WTC11 (cell line): ENCODE measurements at regions not wholly inside any gene's neighbourhood (a gene's known extent, or its start where the extent isn't known, plus 50 kb on each side); places are given as distances from the start of the nearest gene placed in this dataset.

ENCODE experiments used
- ATAC-seq: fragments of 200-7000 bp; cut with Tn5 transposase; 2 replicates; pipeline ENCODE4 v1.10.0; 2021; ENCODE audit warnings: mild to moderate bottlenecking, moderate library complexity
- CTCF ChIA-PET: fragments of 300-600 bp; sonication (Branson Sonifier 250); formaldehyde crosslinking; loops from one replicate; lab custom pipeline; 2021; ENCODE audit warnings: antibody characterized with exemption; lab: Charles Lee
- POLR2A ChIA-PET: fragments of 350-600 bp; sonication (Branson Sonifier 250); formaldehyde crosslinking; loops from one replicate; lab custom pipeline; 2021; ENCODE audit warnings: antibody characterized with exemption; lab: Charles Lee
- DNase-seq: peaks from one replicate; pipeline ENCODE4 v3.0.0; 2021; ENCODE audit warnings: low spot score
- H3K27ac Mint-ChIP-seq: 2 replicates; pipeline ENCODE4 v1.8.0; 2021; ENCODE audit warnings: mixed read lengths
- H3K27me3 Mint-ChIP-seq: 2 replicates; pipeline ENCODE4 v1.8.0; 2021; ENCODE audit warnings: low read depth, mild to moderate bottlenecking, moderate library complexity, mixed read lengths
- H3K36me3 Mint-ChIP-seq: 2 replicates; pipeline ENCODE4 v1.8.0; 2021; ENCODE audit warnings: mixed read lengths
- H3K4me1 Mint-ChIP-seq: 2 replicates; pipeline ENCODE4 v1.8.0; 2022; ENCODE audit warnings: mixed read lengths
- H3K4me3 Mint-ChIP-seq: 2 replicates; pipeline ENCODE4 v1.8.0; 2021; ENCODE audit warnings: mild to moderate bottlenecking, moderate library complexity, mixed read lengths
- H3K9me3 Mint-ChIP-seq: 2 replicates; pipeline ENCODE4 v1.8.0; 2021; ENCODE audit warnings: mixed read lengths
- AFF4 ChIP-seq: sonication (generic); formaldehyde crosslinking; IDR thresholded peaks from 2 replicates; pipeline ENCODE4 v1.8.1; 2023; ENCODE audit warnings: mild to moderate bottlenecking, missing genetic modification reagents, borderline replicate concordance
- ARID4B ChIP-seq: sonication (generic); formaldehyde crosslinking; IDR thresholded peaks from 2 replicates; pipeline ENCODE4 v1.8.0; 2023; ENCODE audit warnings: missing genetic modification reagents, mild to moderate bottlenecking, borderline replicate concordance
- CREB1 ChIP-seq: sonication (generic); formaldehyde crosslinking; IDR thresholded peaks from 2 replicates; pipeline ENCODE4 v1.8.0; 2023; ENCODE audit warnings: mild to moderate bottlenecking, missing genetic modification reagents
- CREM ChIP-seq: sonication (generic); formaldehyde crosslinking; IDR thresholded peaks from 2 replicates; pipeline ENCODE4 v1.8.1; 2022; ENCODE audit warnings: mild to moderate bottlenecking, missing genetic modification reagents, moderate library complexity
- E2F4 ChIP-seq: sonication (generic); formaldehyde crosslinking; IDR thresholded peaks from 2 replicates; pipeline ENCODE4 v1.8.1; 2022; ENCODE audit warnings: low read depth, mild to moderate bottlenecking, moderate library complexity, missing genetic modification reagents, borderline replicate concordance
- EMX1 ChIP-seq: fragments of 250-450 bp; sonication (Bioruptor Pico); IDR thresholded peaks from 2 replicates; pipeline ENCODE4 v1.8.0; 2021; ENCODE audit warnings: mild to moderate bottlenecking
- FOXJ3 ChIP-seq: sonication (generic); formaldehyde crosslinking; IDR thresholded peaks from 2 replicates; pipeline ENCODE4 v1.9.0; 2021; ENCODE audit warnings: missing genetic modification reagents, mild to moderate bottlenecking, borderline replicate concordance
- FOXK1 ChIP-seq: sonication (generic); formaldehyde crosslinking; IDR thresholded peaks from 2 replicates; pipeline ENCODE4 v1.8.0; 2022; ENCODE audit warnings: mild to moderate bottlenecking, moderate library complexity, missing genetic modification reagents
- FOXP4 ChIP-seq: sonication (generic); formaldehyde crosslinking; IDR thresholded peaks from 2 replicates; pipeline ENCODE4 v1.8.0; 2022; ENCODE audit warnings: mild to moderate bottlenecking, missing genetic modification reagents
- GRHL2 ChIP-seq: fragments of 250-450 bp; sonication (Bioruptor Pico); IDR thresholded peaks from 2 replicates; pipeline ENCODE4 v1.8.0; 2022; ENCODE audit warnings: mild to moderate bottlenecking, moderate library complexity; ENCODE audit not compliant: insufficient replicate concordance, severe bottlenecking
- JAZF1 ChIP-seq: fragments of 250-450 bp; sonication (Bioruptor Pico); IDR thresholded peaks from 2 replicates; pipeline ENCODE4 v1.9.0; 2021; ENCODE audit warnings: moderate library complexity, mild to moderate bottlenecking, inconsistent platforms
- JUN ChIP-seq: sonication (generic); formaldehyde crosslinking; IDR thresholded peaks from 2 replicates; pipeline ENCODE4 v1.8.0; 2023; ENCODE audit warnings: mild to moderate bottlenecking, missing genetic modification reagents
- NFATC4 ChIP-seq: fragments of 250-450 bp; sonication (Bioruptor Pico); IDR thresholded peaks from 2 replicates; pipeline ENCODE4 v1.9.0; 2021; ENCODE audit warnings: mild to moderate bottlenecking
- NFE2L1 ChIP-seq: sonication (generic); formaldehyde crosslinking; IDR thresholded peaks from 2 replicates; pipeline ENCODE4 v1.8.1; 2023; ENCODE audit warnings: missing genetic modification reagents
- PREB ChIP-seq: sonication (generic); formaldehyde crosslinking; IDR thresholded peaks from 2 replicates; pipeline ENCODE4 v1.8.1; 2022; ENCODE audit warnings: mild to moderate bottlenecking, missing genetic modification reagents, moderate library complexity, borderline replicate concordance
- RORB ChIP-seq: fragments of 250-450 bp; sonication (Bioruptor Pico); IDR thresholded peaks from 2 replicates; pipeline ENCODE4 v1.9.0; 2021; ENCODE audit warnings: mild to moderate bottlenecking
- USF2 ChIP-seq: sonication (generic); formaldehyde crosslinking; IDR thresholded peaks from 2 replicates; pipeline ENCODE4 v1.8.1; 2023; ENCODE audit warnings: mild to moderate bottlenecking, missing genetic modification reagents, moderate library complexity
- ZNF416 ChIP-seq: fragments of 250-450 bp; sonication (Bioruptor Pico); IDR thresholded peaks from 2 replicates; pipeline ENCODE4 v1.9.0; 2021; ENCODE audit warnings: mild to moderate bottlenecking, inconsistent platforms
- ZNF671 ChIP-seq: fragments of 250-450 bp; sonication (Bioruptor Pico); IDR thresholded peaks from 2 replicates; pipeline ENCODE4 v1.8.0; 2021; ENCODE audit warnings: mild to moderate bottlenecking

GRCh38 chr11:32256466-32256865 is 165.6 kb downstream of the RCN1 start (continued):
- TF ChIP-seq E2F4 (CRISPR knock-in tag) (no peak), FOXJ3 (CRISPR knock-in tag) (no peak), GRHL2 (CRISPR knock-in tag) (no peak), ZNF671 (CRISPR knock-in tag) (no peak)

- TF ChIP-seq PREB (CRISPR knock-in tag) (no peak), EMX1 (no peak), NFATC4 (CRISPR knock-in tag) (no peak), JUN (no peak), NFE2L1 (no peak), ARID4B (CRISPR knock-in tag) (no peak), CREB1 (CRISPR knock-in tag) (no peak), USF2 (CRISPR knock-in tag) (no peak), ZNF416 (CRISPR knock-in tag) (no peak)
- H3K4me3 Mint-ChIP-seq, result no peak overlapping the region
- no peak overlapping the region for H3K27ac Mint-ChIP-seq
- ChIA-PET POLR2A (no interaction called here), CTCF (no interaction called here)
- ATAC-seq (no peak), DNase-seq (no peak)
- H3K4me1 Mint-ChIP-seq, result peaks cover 24% of the 10 kb centered on the region
- H3K36me3 Mint-ChIP-seq, result peaks cover 4% of the 10 kb centered on the region; the same call in 1 of the 2 replicates
- peaks cover 29% of the 10 kb centered on the region for H3K9me3 Mint-ChIP-seq
- no peaks in the 10 kb centered on the region for H3K27me3 Mint-ChIP-seq
Measured at GRCh38 chr11:32259641-32260081, 168.8 kb downstream of the RCN1 start.

- ChIA-PET POLR2A (no interaction called here), CTCF (no interaction called here)
- H3K4me1 Mint-ChIP-seq, result peaks cover 21% of the 10 kb centered on the region
- no peaks in the 10 kb centered on the region for H3K27me3 Mint-ChIP-seq
- peaks cover 29% of the 10 kb centered on the region for H3K9me3 Mint-ChIP-seq
- peak; percentile 88 for ATAC-seq
- no peak overlapping the region for H3K4me3 Mint-ChIP-seq
- H3K27ac Mint-ChIP-seq, result peak overlapping the region; percentile 33; the same call in 1 of the 2 replicates
- H3K36me3 Mint-ChIP-seq, result peaks cover 4% of the 10 kb centered on the region; the same call in 1 of the 2 replicates
- DNase-seq, result no peak
- TF ChIP-seq FOXP4 (CRISPR knock-in tag), result no peak
- no peak for TF ChIP-seq FOXK1 (CRISPR knock-in tag)
- no peak for TF ChIP-seq FOXJ3 (CRISPR knock-in tag)
- TF ChIP-seq CREM (CRISPR knock-in tag), result no peak
- TF ChIP-seq RORB (CRISPR knock-in tag), result no peak
- no peak for TF ChIP-seq JAZF1 (CRISPR knock-in tag)
- TF ChIP-seq PREB (CRISPR knock-in tag), result no peak
- no peak for TF ChIP-seq AFF4 (CRISPR knock-in tag)
- TF ChIP-seq ZNF671 (CRISPR knock-in tag), result no peak
Measured at GRCh38 chr11:32262367-32262766, 171.5 kb downstream of the RCN1 start.
